Erythroblast (primary cell): ENCODE measurements at regions not wholly inside any gene's neighbourhood (a gene's known extent, or its start where the extent isn't known, plus 50 kb on each side); places are given as distances from the start of the nearest gene placed in this dataset.

Experiments used
- GATA1 ChIP-seq: IDR thresholded peaks from 2 replicates; pipeline ENCODE4 v1.6.1; 2011; ENCODE audit warnings: low read depth, mild to moderate bottlenecking, control low read depth, low read length, moderate library complexity
- POLR2A ChIP-seq: IDR thresholded peaks from 2 replicates; pipeline ENCODE4 v1.6.1; 2011; ENCODE audit warnings: mild to moderate bottlenecking, low read length

GRCh38 chr6:138678168-138678567, 95.4 kb upstream of the CCDC28A start:
- TF ChIP-seq POLR2A = no peak
- TF ChIP-seq GATA1 = no peak
